ENCODE measurements at regions not wholly inside any gene's neighbourhood (a gene's known extent, or its start where the extent isn't known, plus 50 kb on each side); places are given as distances from the start of the nearest gene placed in this dataset.

- no peak for FAIRE-seq
- POLR2A ChIA-PET, result no interaction called here
- Histone ChIP-seq H3K27me3 (ENCODE audit: control insufficient read depth in 2 of 2, insufficient read depth in 2 of 2, low read length in 2 of 2) (no peaks in the 10 kb centered on the region), H3K9ac (replicated peaks; ENCODE audit: extremely low read depth, insufficient read depth, low read length) (no peak overlapping the region), H3K4me1 (ENCODE audit: control insufficient read depth, extremely low read depth, insufficient read depth, low read length) (no peaks in the 10 kb centered on the region), H3K9me3 (replicated peaks; ENCODE audit: control insufficient read depth, insufficient read depth, low read length) (no peaks in the 10 kb centered on the region), H3K27ac (ENCODE audit: insufficient read depth, low read depth, low read length) (no peak overlapping the region), H4K20me1 (replicated peaks; ENCODE audit: control insufficient read depth, extremely low read depth, insufficient read depth, low read length) (no peaks in the 10 kb centered on the region), H3K36me3 (ENCODE audit: control insufficient read depth in 2 of 2, extremely low read depth in 1 of 2, insufficient read depth in 2 of 2, low read length in 2 of 2) (no peaks in the 10 kb centered on the region), H3K4me2 (ENCODE audit: insufficient read depth, low read length) (no peak overlapping the region), H3K9me1 (replicated peaks; ENCODE audit: control insufficient read depth, extremely low read depth, insufficient read depth, low read length) (no peaks in the 10 kb centered on the region), H3K79me2 (ENCODE audit: control insufficient read depth, insufficient read depth, low read length) (no peaks in the 10 kb centered on the region), H3K4me3 (replicated peaks in 1 of 3; ENCODE audit: insufficient read depth in 1 of 3, low read depth in 1 of 3, low read length in 3 of 3) (no peak overlapping the region), H2AFZ (ENCODE audit: low read depth, low read length) (no peak overlapping the region)
- no peak for DNase-seq (ENCODE audit: low read depth, low spot score)
- CTCF ChIA-PET, result no interaction called here
- dilution Hi-C loops (cut with MboI; ENCODE audit: extremely low pct_ligation_motif_present, low sequenced_read_pairs), result no loop called here
- BruUV-seq (replicated peaks), result no TSS peak
- intact Hi-C loops (cut with micrococcal nuclease), result no loop called here
- TF ChIP-seq FOS (IDR thresholded peaks at IDR 0.05; ENCODE audit: borderline replicate concordance, insufficient read depth, low read length), result no peak
- TF ChIP-seq, protein P1, sequence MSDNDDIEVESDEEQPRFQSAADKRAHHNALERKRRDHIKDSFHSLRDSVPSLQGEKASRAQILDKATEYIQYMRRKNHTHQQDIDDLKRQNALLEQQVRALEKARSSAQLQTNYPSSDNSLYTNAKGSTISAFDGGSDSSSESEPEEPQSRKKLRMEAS (IDR thresholded peaks at IDR 0.05; ENCODE audit: insufficient read depth, insufficient read length), result no peak
- no peak for TF ChIP-seq POLR2A (IDR thresholded peaks at IDR 0.05; ENCODE audit: low read depth, low read length)
- TF ChIP-seq MYC (IDR thresholded peaks at IDR 0.05; ENCODE audit: low read depth, low read length), result no peak
- no peak for TF ChIP-seq GATA2 (IDR thresholded peaks at IDR 0.05; ENCODE audit: insufficient read depth, insufficient read length, low read depth, low read length)
- TF ChIP-seq, protein P2, sequence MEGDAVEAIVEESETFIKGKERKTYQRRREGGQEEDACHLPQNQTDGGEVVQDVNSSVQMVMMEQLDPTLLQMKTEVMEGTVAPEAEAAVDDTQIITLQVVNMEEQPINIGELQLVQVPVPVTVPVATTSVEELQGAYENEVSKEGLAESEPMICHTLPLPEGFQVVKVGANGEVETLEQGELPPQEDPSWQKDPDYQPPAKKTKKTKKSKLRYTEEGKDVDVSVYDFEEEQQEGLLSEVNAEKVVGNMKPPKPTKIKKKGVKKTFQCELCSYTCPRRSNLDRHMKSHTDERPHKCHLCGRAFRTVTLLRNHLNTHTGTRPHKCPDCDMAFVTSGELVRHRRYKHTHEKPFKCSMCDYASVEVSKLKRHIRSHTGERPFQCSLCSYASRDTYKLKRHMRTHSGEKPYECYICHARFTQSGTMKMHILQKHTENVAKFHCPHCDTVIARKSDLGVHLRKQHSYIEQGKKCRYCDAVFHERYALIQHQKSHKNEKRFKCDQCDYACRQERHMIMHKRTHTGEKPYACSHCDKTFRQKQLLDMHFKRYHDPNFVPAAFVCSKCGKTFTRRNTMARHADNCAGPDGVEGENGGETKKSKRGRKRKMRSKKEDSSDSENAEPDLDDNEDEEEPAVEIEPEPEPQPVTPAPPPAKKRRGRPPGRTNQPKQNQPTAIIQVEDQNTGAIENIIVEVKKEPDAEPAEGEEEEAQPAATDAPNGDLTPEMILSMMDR (IDR thresholded peaks at IDR 0.05; ENCODE audit: extremely low read depth in 1 of 2, insufficient read depth in 1 of 2, low read depth in 1 of 2, low read length in 2 of 2), result no peak
- no peak for TF ChIP-seq JUN (IDR thresholded peaks at IDR 0.05; ENCODE audit: borderline replicate concordance, insufficient read depth, insufficient read length, low read depth)
- no peak for TF ChIP-seq EZH2 (IDR thresholded peaks at IDR 0.05; ENCODE audit: borderline replicate concordance, low read depth, low read length, severe bottlenecking)
- no peak for TF ChIP-seq POLR2AphosphoS5 (IDR thresholded peaks at IDR 0.05; ENCODE audit: insufficient read depth, low read depth, low read length)
Measured at GRCh38 chrX:7647831-7648230, 195.1 kb upstream of the VCX start.
